Trophoblast cell (in vitro differentiated cells and primary cell): ENCODE measurements at regions not wholly inside any gene's neighbourhood (a gene's known extent, or its start where the extent isn't known, plus 50 kb on each side); places are given as distances from the start of the nearest gene placed in this dataset.

Experiments used
- DNase-seq, 2 donors: peaks; one replicate each; pipeline ENCODE4 v3.0.0-alpha.2; 2016
- H2AFZ ChIP-seq: 2 replicates; pipeline ENCODE4 v1.6.1; 2013; ENCODE audit warnings: low read length, moderate library complexity, mild to moderate bottlenecking; ENCODE audit not compliant: insufficient read depth, poor library complexity
- H2AK5ac ChIP-seq: 2 replicates; pipeline ENCODE4 v1.6.1; 2013; ENCODE audit warnings: mild to moderate bottlenecking, low read length
- H2BK120ac ChIP-seq: 2 replicates; pipeline ENCODE4 v1.6.1; 2013; ENCODE audit warnings: low read length, mild to moderate bottlenecking, moderate library complexity; ENCODE audit not compliant: insufficient read depth, poor library complexity
- H2BK12ac ChIP-seq: 2 replicates; pipeline ENCODE4 v1.6.1; 2013; ENCODE audit warnings: mild to moderate bottlenecking, low read length, moderate library complexity
- H2BK5ac ChIP-seq: 2 replicates; pipeline ENCODE4 v1.6.1; 2013; ENCODE audit warnings: low read length, low read depth, moderate library complexity, mild to moderate bottlenecking; ENCODE audit not compliant: poor library complexity
- H3K14ac ChIP-seq: 2 replicates; pipeline ENCODE4 v1.6.1; 2013; ENCODE audit warnings: mild to moderate bottlenecking, low read length
- H3K18ac ChIP-seq: 2 replicates; pipeline ENCODE4 v1.6.1; 2013; ENCODE audit warnings: mild to moderate bottlenecking, low read length
- H3K23ac ChIP-seq: 2 replicates; pipeline ENCODE4 v1.6.1; 2013; ENCODE audit warnings: low read length
- H3K27ac ChIP-seq: 2 replicates; pipeline ENCODE4 v1.5.1; 2013; ENCODE audit warnings: low read depth, mild to moderate bottlenecking, inconsistent platforms, low read length, moderate library complexity
- H3K27me3 ChIP-seq: 2 replicates; pipeline ENCODE4 v1.6.1; 2013; ENCODE audit warnings: inconsistent platforms, mild to moderate bottlenecking, low read length, moderate library complexity; ENCODE audit not compliant: insufficient read depth
- H3K36me3 ChIP-seq, 2 experiments: 1 replicate in 1 of 2; 2 replicates in 1 of 2; pipeline ENCODE4 v1.6.1; 2013; ENCODE audit warnings: low read length in 2 of 2, mild to moderate bottlenecking in 2 of 2, moderate library complexity in 1 of 2; ENCODE audit not compliant: insufficient read depth in 2 of 2, control insufficient read depth in 1 of 2
- H3K4ac ChIP-seq: 2 replicates; pipeline ENCODE4 v1.6.1; 2013; ENCODE audit warnings: low read depth, mild to moderate bottlenecking, low read length, moderate library complexity
- H3K4me1 ChIP-seq, 2 experiments: 1 replicate in 1 of 2; 2 replicates in 1 of 2; pipeline ENCODE4 v1.6.1; 2013; ENCODE audit warnings: low read length in 2 of 2, mild to moderate bottlenecking in 2 of 2, moderate library complexity in 1 of 2; ENCODE audit not compliant: insufficient read depth in 2 of 2, control insufficient read depth in 1 of 2
- H3K4me2 ChIP-seq: 2 replicates; pipeline ENCODE4 v1.6.1; 2013; ENCODE audit warnings: inconsistent platforms, mild to moderate bottlenecking, low read length, moderate library complexity
- H3K4me3 ChIP-seq: 2 replicates; pipeline ENCODE4 v1.5.1; 2013; ENCODE audit warnings: mild to moderate bottlenecking, low read depth, low read length, inconsistent platforms
- H3K79me1 ChIP-seq: one replicate; pipeline ENCODE4 v1.6.1; 2013; ENCODE audit warnings: low read length
- H3K79me2 ChIP-seq: 2 replicates; pipeline ENCODE4 v1.6.1; 2013; ENCODE audit warnings: low read length, mild to moderate bottlenecking; ENCODE audit not compliant: control insufficient read depth, insufficient read depth, poor library complexity
- H3K9ac ChIP-seq: 2 replicates; pipeline ENCODE4 v1.6.1; 2013; ENCODE audit warnings: mild to moderate bottlenecking, low read length
- H3K9me3 ChIP-seq: 2 replicates; pipeline ENCODE4 v1.6.1; 2013; ENCODE audit warnings: low read depth, mild to moderate bottlenecking, control low read depth, inconsistent platforms, low read length; ENCODE audit not compliant: insufficient read depth
- H4K12ac ChIP-seq: 2 replicates; pipeline ENCODE4 v1.6.1; 2013; ENCODE audit warnings: low read depth, mild to moderate bottlenecking, low read length, moderate library complexity
- H4K8ac ChIP-seq: 2 replicates; pipeline ENCODE4 v1.6.1; 2013; ENCODE audit warnings: low read depth, mild to moderate bottlenecking, low read length, moderate library complexity
- H4K91ac ChIP-seq: one replicate; pipeline ENCODE4 v1.6.1; 2013; ENCODE audit warnings: low read depth, mild to moderate bottlenecking, low read length, moderate library complexity
- WGBS: extraction: QIAGEN DNeasy Blood & Tissue Kit; methylation state at CpG from one replicate; pipeline ENCODE4 v1.1.7; 2013; ENCODE audit warnings: missing lambda C conversion rate; ENCODE audit not compliant: insufficient read length, insufficient coverage; ENCODE audit errors: extremely low coverage; 5-methylcytosine and 5-hydroxymethylcytosine counted together

DNA sequence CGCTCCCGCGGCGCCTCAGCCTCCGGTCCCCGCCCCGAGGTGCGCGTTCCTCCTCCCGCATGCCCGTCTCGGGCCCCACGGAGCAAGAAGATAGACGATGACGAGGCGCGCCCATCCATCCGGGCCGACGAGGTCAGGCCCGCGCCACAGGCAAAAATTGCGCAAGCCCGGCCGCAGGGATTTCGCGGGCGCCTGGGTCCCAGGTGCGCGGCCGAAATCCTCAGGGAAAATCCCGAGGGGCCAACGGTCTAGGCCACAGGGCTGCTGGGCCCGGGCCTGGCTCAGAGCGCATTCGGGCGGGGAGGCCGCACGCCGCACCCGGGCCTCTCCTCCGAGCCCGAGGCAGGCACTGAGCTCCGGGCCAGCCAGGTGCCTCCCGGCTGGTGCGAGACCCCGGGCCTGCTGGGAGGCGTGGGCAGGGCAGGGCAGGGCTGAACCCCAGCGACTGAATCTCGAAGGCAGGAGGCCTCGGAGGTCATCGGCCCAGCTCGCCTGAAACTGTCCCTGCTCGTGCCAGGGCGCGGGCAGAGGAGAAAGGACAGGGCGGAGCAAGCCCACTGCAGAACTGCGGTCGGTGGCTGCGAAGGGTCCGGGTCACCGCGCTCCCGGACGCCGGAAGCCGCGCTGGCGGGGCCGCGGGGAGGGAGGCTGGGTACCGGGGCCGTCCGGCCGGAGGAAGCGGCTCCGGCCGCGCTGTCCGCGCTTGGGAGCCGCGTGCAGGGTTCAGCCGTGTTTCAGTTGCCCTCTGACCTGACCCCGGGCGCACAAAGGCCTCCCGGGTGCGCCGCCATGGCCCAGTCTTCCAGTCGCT lies 66.8 kb downstream of the FOXD1 start:
- H3K23ac ChIP-seq: no peak overlapping the region
- H3K4me2 ChIP-seq: peak overlapping the region; percentile 55
- peak overlapping the region; percentile 7 for H4K91ac ChIP-seq
- no peak overlapping the region for H3K27ac ChIP-seq
- no peak overlapping the region for H2BK12ac ChIP-seq
- H2BK5ac ChIP-seq: no peak overlapping the region
- peaks cover 2% of the 10 kb centered on the region for H3K79me1 ChIP-seq
- H4K8ac ChIP-seq: no peak overlapping the region
- peak overlapping the region; percentile 41 for H3K4me3 ChIP-seq
- no peak overlapping the region for H4K12ac ChIP-seq
- H3K79me2 ChIP-seq: no peaks in the 10 kb centered on the region
- H3K18ac ChIP-seq: no peak overlapping the region
- peaks cover 4% of the 10 kb centered on the region for H3K27me3 ChIP-seq
- peaks cover 3% of the 10 kb centered on the region for H3K9me3 ChIP-seq
- WGBS: no CpG with 5 or more reads among the region's 90 CpGs
- no peak overlapping the region for H3K9ac ChIP-seq
- H2BK120ac ChIP-seq: no peak overlapping the region
- DNase-seq: no peak
- H2AK5ac ChIP-seq: peak overlapping the region; percentile 19
- H3K4me1 ChIP-seq: peaks cover 0 to 8% of the 10 kb centered on the region in 2 experiments
- no peak overlapping the region for H2AFZ ChIP-seq
- no peak overlapping the region for H3K14ac ChIP-seq
- H3K4ac ChIP-seq: no peak overlapping the region
- no peaks in the 10 kb centered on the region for H3K36me3 ChIP-seq

DNA sequence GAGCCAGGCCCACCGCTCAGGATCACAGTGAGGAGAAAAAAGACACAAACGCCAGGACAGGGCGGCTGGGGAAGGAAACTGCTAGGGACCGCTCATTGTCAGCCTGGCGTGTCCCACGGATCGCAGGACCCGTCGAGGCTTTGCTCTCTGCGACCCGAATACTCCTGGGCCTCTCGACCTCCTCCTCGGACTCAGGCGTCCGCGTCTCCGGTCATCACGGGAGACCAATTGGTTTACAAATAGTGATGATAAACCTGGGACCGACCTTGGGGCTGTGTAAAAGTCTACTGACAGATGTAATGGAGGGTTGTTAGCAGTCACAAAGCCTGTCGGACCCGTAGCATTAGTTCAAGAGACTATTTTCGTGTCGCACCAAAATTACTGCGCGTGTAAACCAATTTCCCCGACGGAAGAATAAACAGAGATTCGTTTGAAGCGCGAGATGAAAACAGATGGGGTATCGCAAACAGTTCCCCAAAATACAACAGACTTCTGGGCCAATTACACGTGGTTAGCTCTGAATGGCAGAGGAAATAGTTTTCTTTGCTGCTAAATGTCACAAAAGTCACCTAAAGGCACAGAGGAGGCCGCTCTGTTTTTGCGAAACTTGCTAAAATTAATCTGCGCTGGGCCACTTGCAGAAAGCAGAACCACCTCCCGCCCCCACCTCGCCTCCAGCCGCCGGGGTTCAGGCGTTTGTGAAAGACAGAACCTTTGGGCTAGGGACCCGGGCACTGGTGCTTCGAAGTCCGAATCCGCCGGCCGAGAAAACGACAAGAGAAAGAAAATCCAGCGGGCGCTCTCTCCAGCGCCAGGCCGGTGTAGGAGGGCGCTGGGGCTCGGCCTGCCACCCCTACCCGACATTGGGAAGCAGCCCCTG lies 67.6 kb downstream of the FOXD1 start:
- no peak overlapping the region for H3K27ac ChIP-seq
- DNase-seq: no peak
- H3K79me1 ChIP-seq: peaks cover 2% of the 10 kb centered on the region
- no peak overlapping the region for H3K23ac ChIP-seq
- no peak overlapping the region for H3K9ac ChIP-seq
- no peak overlapping the region for H4K12ac ChIP-seq
- no peak overlapping the region for H4K91ac ChIP-seq
- H2BK12ac ChIP-seq: peak overlapping the region; percentile 22
- H3K4me2 ChIP-seq: peak overlapping the region; percentile 55
- no peak overlapping the region for H2BK120ac ChIP-seq
- H2BK5ac ChIP-seq: no peak overlapping the region
- no peak overlapping the region for H3K14ac ChIP-seq
- no peak overlapping the region for H3K4me3 ChIP-seq
- H3K4me1 ChIP-seq: peaks cover 2 to 10% of the 10 kb centered on the region in 2 experiments
- no peak overlapping the region for H4K8ac ChIP-seq
- H2AK5ac ChIP-seq: peak overlapping the region; percentile 35
- H3K36me3 ChIP-seq: no peaks in the 10 kb centered on the region
- H3K27me3 ChIP-seq: peaks cover 4% of the 10 kb centered on the region
- no peak overlapping the region for H2AFZ ChIP-seq
- no peaks in the 10 kb centered on the region for H3K79me2 ChIP-seq
- H3K4ac ChIP-seq: no peak overlapping the region
- WGBS: no CpG with 5 or more reads among the region's 54 CpGs
- no peak overlapping the region for H3K18ac ChIP-seq
- peaks cover 3% of the 10 kb centered on the region for H3K9me3 ChIP-seq

DNA sequence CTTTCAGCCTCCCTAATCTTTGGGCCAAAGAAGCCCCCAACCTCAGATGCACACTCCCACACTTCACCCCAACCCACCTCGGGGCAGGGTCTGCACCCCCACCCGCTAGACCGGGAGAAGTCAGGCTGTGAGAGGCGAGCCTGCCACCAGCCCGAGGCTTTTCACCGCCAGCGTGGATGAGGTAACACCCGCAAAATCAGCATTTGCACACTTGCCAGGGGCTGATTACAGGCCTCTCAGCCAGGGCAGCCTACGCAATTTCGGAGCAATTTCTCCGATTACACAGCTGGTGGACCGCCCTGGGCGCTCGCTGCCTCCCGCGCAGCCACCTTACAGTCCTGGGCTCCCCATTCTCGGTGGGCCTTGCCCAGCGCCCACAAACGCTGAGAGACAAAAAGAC lies 68.5 kb downstream of the FOXD1 start:
- H4K91ac ChIP-seq: no peak overlapping the region

DNA sequence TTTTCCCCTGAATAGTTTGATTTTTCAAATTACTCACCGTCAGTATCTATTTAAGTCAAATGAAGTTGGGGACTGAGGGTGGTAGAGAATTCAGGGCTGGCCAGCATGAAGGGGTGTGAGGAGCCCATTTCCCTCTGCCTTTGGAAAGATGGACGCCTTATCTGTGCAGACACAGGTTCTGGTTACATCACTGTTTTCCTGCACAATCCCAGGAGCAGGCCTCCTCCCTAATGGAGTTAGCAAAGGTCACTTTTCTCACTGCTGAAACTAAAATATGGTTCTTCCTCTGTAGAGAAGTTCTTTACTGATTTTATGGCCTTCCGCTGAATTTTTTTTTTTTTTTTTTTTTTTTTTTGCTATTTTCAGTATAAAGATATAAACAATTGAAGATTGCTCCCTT lies 69.1 kb downstream of the FOXD1 start:
- no peak overlapping the region for H3K27ac ChIP-seq
- no peaks in the 10 kb centered on the region for H3K36me3 ChIP-seq
- H3K4me3 ChIP-seq: no peak overlapping the region
- no peak overlapping the region for H3K18ac ChIP-seq
- H4K12ac ChIP-seq: no peak overlapping the region
- no peak overlapping the region for H4K8ac ChIP-seq
- no peak overlapping the region for H2BK5ac ChIP-seq
- peaks cover 3% of the 10 kb centered on the region for H3K9me3 ChIP-seq
- no peak overlapping the region for H2AFZ ChIP-seq
- H4K91ac ChIP-seq: no peak overlapping the region
- H3K79me2 ChIP-seq: no peaks in the 10 kb centered on the region
- H3K23ac ChIP-seq: no peak overlapping the region
- peaks cover 2% of the 10 kb centered on the region for H3K79me1 ChIP-seq
- no peak overlapping the region for H3K14ac ChIP-seq
- H3K4ac ChIP-seq: no peak overlapping the region
- H2BK12ac ChIP-seq: no peak overlapping the region
- H3K4me2 ChIP-seq: no peak overlapping the region
- peaks cover 4% of the 10 kb centered on the region for H3K27me3 ChIP-seq
- H2BK120ac ChIP-seq: no peak overlapping the region
- no CpG with 5 or more reads among the region's 3 CpGs for WGBS
- peaks cover 2 to 10% of the 10 kb centered on the region in 2 experiments for H3K4me1 ChIP-seq
- no peak for DNase-seq
- no peak overlapping the region for H3K9ac ChIP-seq
- no peak overlapping the region for H2AK5ac ChIP-seq

More for the DNA sequence above, 68.5 kb downstream of the FOXD1 start:
- Histone ChIP-seq H2BK120ac (no peak overlapping the region), H3K9ac (no peak overlapping the region), H3K4me1 (peaks cover 2 to 10% of the 10 kb centered on the region in 2 experiments), H2BK12ac (no peak overlapping the region), H2BK5ac (no peak overlapping the region), H3K18ac (no peak overlapping the region), H3K14ac (no peak overlapping the region), H3K27ac (no peak overlapping the region), H3K4ac (no peak overlapping the region), H4K8ac (no peak overlapping the region), H2AFZ (no peak overlapping the region), H3K36me3 (no peaks in the 10 kb centered on the region), H3K4me3 (no peak overlapping the region), H4K12ac (no peak overlapping the region), H3K23ac (no peak overlapping the region), H3K9me3 (peaks cover 3% of the 10 kb centered on the region), H2AK5ac (no peak overlapping the region), H3K27me3 (peaks cover 4% of the 10 kb centered on the region), H3K4me2 (no peak overlapping the region), H3K79me2 (no peaks in the 10 kb centered on the region), H3K79me1 (peaks cover 2% of the 10 kb centered on the region)
- no peak for DNase-seq
- WGBS: no CpG with 5 or more reads among the region's 19 CpGs
